Bronchial epithelial cell (primary cell): ENCODE measurements at regions not wholly inside any gene's neighbourhood (a gene's known extent, or its start where the extent isn't known, plus 50 kb on each side); places are given as distances from the start of the nearest gene placed in this dataset.

Experiments
- DNase-seq: peaks from one replicate; pipeline ENCODE4 v3.0.0-alpha.2; 2010; ENCODE audit warnings: low read depth
- FAIRE-seq: peaks from 2 replicates; lab custom pipeline; 2011; peaks lifted over from hg19 to GRCh38; lab: Jason Lieb, UNC
- H3K27me3 ChIP-seq: 2 replicates; pipeline ENCODE4 v1.5.1; 2011; ENCODE audit warnings: low read length; ENCODE audit not compliant: control insufficient read depth, insufficient read depth
- H3K36me3 ChIP-seq: 2 replicates; pipeline ENCODE4 v1.5.1; 2011; ENCODE audit warnings: low read length; ENCODE audit not compliant: control insufficient read depth, insufficient read depth
- H3K4me3 ChIP-seq: 2 replicates; pipeline ENCODE4 v1.5.1; 2011; ENCODE audit warnings: mild to moderate bottlenecking, low read depth, low read length, control low read depth
- TF ChIP-seq, protein P1 (sequence below): IDR thresholded peaks from 2 replicates; pipeline ENCODE4 v1.5.1; 2011; ENCODE audit warnings: mild to moderate bottlenecking, moderate library complexity, low read length, control low read depth, inconsistent platforms; ENCODE audit not compliant: insufficient read depth, severe bottlenecking

DNA sequence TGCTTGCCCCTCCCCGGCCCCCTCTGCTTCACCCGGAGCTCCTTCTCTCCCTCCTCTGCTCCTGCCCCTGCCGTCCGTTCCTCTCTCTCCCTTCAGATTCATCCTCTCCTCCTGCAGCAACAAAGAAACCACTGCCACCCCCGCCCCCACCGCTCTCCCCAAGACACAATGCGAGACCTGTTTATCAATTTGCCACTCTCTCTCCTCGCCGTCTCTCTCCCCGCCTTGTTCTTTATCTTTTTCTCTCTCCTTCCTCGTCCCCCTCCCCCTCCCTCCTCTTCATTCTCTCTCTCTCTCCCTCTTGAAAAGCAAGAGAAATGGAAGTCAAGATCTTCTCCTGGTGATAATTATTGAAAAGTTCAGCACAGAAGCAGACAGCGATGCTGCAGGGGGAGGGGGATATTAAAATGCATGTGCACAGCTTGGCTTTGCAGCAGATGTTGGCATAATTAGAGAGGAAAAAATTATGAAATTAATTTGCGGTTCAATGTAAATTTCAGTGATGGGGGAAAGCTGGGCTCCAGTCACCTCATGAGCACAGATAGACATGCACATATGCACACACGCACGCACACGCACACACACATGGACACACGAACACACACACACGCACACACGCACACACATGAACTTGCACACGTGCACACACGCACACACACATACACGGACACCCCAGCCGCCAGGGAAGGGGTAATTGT lies 58.1 kb upstream of the CBFA2T3 start:
- TF ChIP-seq, protein P1, sequence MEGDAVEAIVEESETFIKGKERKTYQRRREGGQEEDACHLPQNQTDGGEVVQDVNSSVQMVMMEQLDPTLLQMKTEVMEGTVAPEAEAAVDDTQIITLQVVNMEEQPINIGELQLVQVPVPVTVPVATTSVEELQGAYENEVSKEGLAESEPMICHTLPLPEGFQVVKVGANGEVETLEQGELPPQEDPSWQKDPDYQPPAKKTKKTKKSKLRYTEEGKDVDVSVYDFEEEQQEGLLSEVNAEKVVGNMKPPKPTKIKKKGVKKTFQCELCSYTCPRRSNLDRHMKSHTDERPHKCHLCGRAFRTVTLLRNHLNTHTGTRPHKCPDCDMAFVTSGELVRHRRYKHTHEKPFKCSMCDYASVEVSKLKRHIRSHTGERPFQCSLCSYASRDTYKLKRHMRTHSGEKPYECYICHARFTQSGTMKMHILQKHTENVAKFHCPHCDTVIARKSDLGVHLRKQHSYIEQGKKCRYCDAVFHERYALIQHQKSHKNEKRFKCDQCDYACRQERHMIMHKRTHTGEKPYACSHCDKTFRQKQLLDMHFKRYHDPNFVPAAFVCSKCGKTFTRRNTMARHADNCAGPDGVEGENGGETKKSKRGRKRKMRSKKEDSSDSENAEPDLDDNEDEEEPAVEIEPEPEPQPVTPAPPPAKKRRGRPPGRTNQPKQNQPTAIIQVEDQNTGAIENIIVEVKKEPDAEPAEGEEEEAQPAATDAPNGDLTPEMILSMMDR, result no peak
- no peak for DNase-seq
- H3K4me3 ChIP-seq, result no peak overlapping the region
- no peaks in the 10 kb centered on the region for H3K27me3 ChIP-seq
- no peaks in the 10 kb centered on the region for H3K36me3 ChIP-seq
- no peak for FAIRE-seq

DNA sequence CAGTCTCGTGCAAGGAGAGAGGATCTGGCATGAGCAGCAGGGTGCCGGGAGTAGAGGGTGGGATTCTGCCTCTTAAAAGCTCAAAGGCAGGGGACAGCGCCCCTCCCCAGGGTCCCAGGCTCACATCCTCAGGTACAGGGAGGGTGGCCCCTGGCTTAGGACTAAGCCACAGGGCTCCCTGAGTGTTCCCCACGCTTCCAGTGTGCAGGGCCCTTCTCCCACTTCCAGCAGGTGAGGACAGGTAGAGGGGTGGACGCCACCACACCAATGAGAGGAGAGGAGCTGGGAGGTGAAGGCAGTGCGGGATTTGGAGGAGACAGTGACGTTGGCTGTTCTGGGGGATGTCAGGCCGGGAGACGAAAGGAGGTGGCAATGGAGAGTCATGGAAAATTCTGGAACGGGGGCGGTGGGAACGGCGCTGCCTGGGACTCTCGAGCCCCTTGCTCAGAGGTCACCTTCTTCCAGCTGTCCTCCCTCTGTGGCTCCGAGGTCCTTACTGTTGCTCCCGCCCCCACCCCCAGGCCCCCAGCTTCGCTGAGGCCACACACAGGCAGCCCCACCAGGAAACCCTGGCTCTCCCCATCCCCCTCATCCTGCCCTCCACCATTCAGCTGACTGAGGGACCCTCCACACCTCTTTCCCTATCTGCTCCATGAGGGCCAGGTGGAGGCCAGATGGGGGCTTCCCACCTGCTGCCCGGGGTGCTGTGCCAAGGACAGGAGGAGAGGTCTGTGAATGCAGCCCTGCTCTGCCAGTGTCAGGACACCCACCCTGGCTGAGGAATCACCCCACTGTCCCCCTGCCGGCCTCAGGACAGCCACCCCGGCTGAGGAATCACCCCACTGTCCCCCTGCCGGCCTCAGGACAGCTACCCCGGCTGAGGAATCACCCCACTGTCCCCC lies 57.7 kb upstream of the ACSF3 start:
- no peak for DNase-seq

DNA sequence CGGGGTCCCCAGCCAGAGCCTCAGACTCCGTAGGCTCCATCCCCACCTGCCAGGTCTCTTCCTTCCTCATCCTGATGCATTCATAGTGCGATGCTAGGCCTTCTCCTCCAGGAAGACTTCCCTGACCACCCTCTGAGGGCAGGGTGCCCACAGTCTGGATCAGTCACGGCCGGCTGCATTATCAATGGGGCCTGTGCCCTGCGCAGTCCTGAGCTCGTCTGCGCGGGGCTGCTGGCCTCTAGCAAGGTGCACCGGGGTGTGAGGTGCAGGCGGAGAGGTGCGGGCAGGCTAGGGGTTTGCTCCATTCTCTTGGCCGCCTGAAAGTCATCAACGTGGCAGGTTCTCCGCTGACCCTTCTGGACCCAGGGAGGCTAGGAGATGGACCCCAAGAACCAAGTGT lies 56.9 kb upstream of the ACSF3 start:
- Histone ChIP-seq H3K4me3 (no peak overlapping the region), H3K27me3 (no peaks in the 10 kb centered on the region), H3K36me3 (no peaks in the 10 kb centered on the region)
- no peak for FAIRE-seq
- no peak for DNase-seq
- TF ChIP-seq, protein P1, result no peak

More for the DNA sequence above, 57.7 kb upstream of the ACSF3 start:
- TF ChIP-seq, protein P1, result no peak
- H3K36me3 ChIP-seq, result no peaks in the 10 kb centered on the region
- no peak overlapping the region for H3K4me3 ChIP-seq
- H3K27me3 ChIP-seq, result no peaks in the 10 kb centered on the region
- FAIRE-seq, result no peak

DNA sequence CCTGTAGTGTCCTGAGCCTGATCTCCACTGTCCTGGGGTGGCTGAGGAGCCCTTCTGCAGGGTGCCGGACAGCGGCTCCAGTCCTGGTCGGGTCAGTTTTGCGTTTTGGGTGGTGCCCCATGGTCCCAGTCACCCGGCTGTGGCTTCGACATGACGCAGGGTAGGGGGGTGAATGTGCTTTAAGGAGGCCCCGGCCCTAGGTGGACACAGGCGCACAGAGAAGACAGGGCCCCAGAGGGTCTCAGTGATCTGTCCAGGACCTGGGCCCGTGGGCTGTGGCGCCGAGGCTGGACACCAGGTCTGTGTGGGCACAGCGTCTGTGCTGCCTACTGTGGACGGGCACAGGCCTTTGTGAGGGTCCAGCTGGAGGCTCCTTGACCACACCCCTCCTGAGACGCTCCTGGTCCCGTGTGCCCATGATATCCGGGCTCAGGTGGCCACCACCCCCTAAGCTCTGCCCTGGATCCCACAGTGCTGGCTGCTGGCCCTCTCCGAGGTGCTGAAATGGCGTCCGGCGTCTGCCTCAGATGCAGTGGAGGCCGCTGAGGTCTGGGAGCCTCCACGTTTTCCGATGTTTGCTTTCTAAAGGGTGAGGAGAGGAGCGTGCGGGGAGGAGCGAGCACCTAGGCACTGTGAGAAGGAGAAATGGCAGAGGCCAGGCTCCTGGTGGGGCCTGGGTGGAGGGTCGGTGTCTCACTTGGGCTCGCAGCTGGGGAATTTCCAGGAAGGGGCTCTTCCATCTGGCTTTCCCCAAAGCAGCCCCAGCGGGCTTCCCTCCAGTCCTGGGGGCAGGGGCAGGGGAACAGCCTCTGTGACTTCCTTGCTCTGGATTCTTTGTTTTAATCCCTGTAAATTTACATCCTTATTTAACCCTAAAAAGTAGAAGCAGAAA lies 56.1 kb upstream of the ACSF3 start:
- FAIRE-seq (no peak), DNase-seq (peak; percentile 3)
- TF ChIP-seq, protein P1, result no peak
- H3K36me3 ChIP-seq, result no peaks in the 10 kb centered on the region
- no peak overlapping the region for H3K4me3 ChIP-seq
- H3K27me3 ChIP-seq, result no peaks in the 10 kb centered on the region

DNA sequence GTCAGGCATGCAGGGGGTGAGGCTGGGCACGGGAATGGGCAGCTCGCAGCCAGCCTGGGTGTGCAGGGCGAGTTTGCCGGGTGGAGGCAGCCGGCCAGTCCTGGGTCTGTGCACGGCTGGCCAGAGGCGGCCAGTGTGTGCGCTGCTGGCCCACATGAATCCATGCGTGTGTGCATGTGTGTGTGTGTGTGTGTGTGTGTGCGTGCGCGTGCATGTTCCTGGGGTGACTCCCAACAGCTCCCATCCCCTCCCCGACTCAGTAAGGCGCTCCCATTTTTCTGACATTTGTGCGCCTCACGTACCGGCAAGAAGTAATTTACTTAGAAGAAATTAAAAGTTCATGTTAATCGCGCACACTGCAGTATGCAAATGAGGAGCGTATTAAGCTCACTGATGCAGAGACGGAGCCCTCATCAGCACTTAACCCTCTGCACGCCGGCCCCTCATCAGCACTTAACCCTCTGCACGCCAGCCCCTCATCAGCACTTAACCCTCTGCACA lies 55.4 kb upstream of the ACSF3 start:
- Histone ChIP-seq H3K27me3 (no peaks in the 10 kb centered on the region), H3K4me3 (no peak overlapping the region), H3K36me3 (no peaks in the 10 kb centered on the region)
- DNase-seq, result no peak
- no peak for FAIRE-seq
- TF ChIP-seq, protein P1, result no peak
